ENCODE measurements at regions not wholly inside any gene's neighbourhood (a gene's known extent, or its start where the extent isn't known, plus 50 kb on each side); places are given as distances from the start of the nearest gene placed in this dataset.

GRCh38 chr6:139753198-139753861 lies 378.9 kb upstream of the CITED2 start:
- DNase-seq: peak; percentile 92
- Histone ChIP-seq H3K4me3 (ENCODE audit: low read length) (no peak overlapping the region), H2AK5ac (ENCODE audit: low read length) (no peak overlapping the region), H2BK15ac (replicated peaks; ENCODE audit: low read depth) (no peak overlapping the region), H3K56ac (ENCODE audit: low read length) (no peak overlapping the region), H2BK120ac (ENCODE audit: low read depth, low read length) (no peak overlapping the region), H3K36me3 (ENCODE audit: control insufficient read depth, insufficient read depth, low read length) (no peaks in the 10 kb centered on the region), H3K79me2 (ENCODE audit: control insufficient read depth, insufficient read depth, low read length) (no peaks in the 10 kb centered on the region), H2BK5ac (ENCODE audit: low read length) (no peak overlapping the region), H3K4me1 (ENCODE audit: control insufficient read depth, low read depth, low read length) (peaks cover 2% of the 10 kb centered on the region), H4K8ac (ENCODE audit: low read depth, low read length) (no peak overlapping the region), H3K27ac (ENCODE audit: low read depth, low read length) (peak overlapping the region; percentile 11), H3K27me3 (ENCODE audit: insufficient read depth, low read length, poor library complexity) (no peaks in the 10 kb centered on the region), H3K18ac (ENCODE audit: low read length) (no peak overlapping the region), H3K9ac (ENCODE audit: low read length) (no peak overlapping the region), H3K79me1 (ENCODE audit: low read length) (no peaks in the 10 kb centered on the region), H3K4ac (ENCODE audit: low read depth, low read length) (no peak overlapping the region), H3K4me2 (ENCODE audit: low read length) (no peak overlapping the region), H3K23ac (ENCODE audit: low read length) (no peak overlapping the region), H4K5ac (ENCODE audit: low read length) (no peak overlapping the region)
- no CpG with 5 or more reads among the region's 4 CpGs for WGBS (ENCODE audit: extremely low coverage, insufficient coverage, low lambda C conversion rate)

GRCh38 chr6:139752086-139752485 lies 377.6 kb upstream of the CITED2 start:
- Histone ChIP-seq H3K4me3 (ENCODE audit: low read length) (no peak overlapping the region), H2AK5ac (ENCODE audit: low read length) (no peak overlapping the region), H4K5ac (ENCODE audit: low read length) (no peak overlapping the region), H3K4ac (ENCODE audit: low read depth, low read length) (no peak overlapping the region), H2BK5ac (ENCODE audit: low read length) (no peak overlapping the region), H2BK120ac (ENCODE audit: low read depth, low read length) (no peak overlapping the region), H3K79me2 (ENCODE audit: control insufficient read depth, insufficient read depth, low read length) (no peaks in the 10 kb centered on the region), H2BK15ac (replicated peaks; ENCODE audit: low read depth) (no peak overlapping the region), H3K4me2 (ENCODE audit: low read length) (no peak overlapping the region), H3K36me3 (ENCODE audit: control insufficient read depth, insufficient read depth, low read length) (no peaks in the 10 kb centered on the region), H3K9ac (ENCODE audit: low read length) (no peak overlapping the region), H4K8ac (ENCODE audit: low read depth, low read length) (no peak overlapping the region), H3K23ac (ENCODE audit: low read length) (no peak overlapping the region), H3K79me1 (ENCODE audit: low read length) (no peaks in the 10 kb centered on the region), H3K18ac (ENCODE audit: low read length) (no peak overlapping the region), H3K56ac (ENCODE audit: low read length) (no peak overlapping the region), H3K27ac (ENCODE audit: low read depth, low read length) (no peak overlapping the region), H3K27me3 (ENCODE audit: insufficient read depth, low read length, poor library complexity) (no peaks in the 10 kb centered on the region), H3K4me1 (ENCODE audit: control insufficient read depth, low read depth, low read length) (peaks cover 2% of the 10 kb centered on the region)
- no CpG with 5 or more reads among the region's 2 CpGs for WGBS (ENCODE audit: extremely low coverage, insufficient coverage, low lambda C conversion rate)
- no peak for DNase-seq

- H4K5ac ChIP-seq (ENCODE audit: low read length): no peak overlapping the region
- H3K4me1 ChIP-seq (ENCODE audit: control insufficient read depth, low read depth, low read length): peaks cover 2% of the 10 kb centered on the region
- H3K56ac ChIP-seq (ENCODE audit: low read length): no peak overlapping the region
- no peaks in the 10 kb centered on the region for H3K27me3 ChIP-seq (ENCODE audit: insufficient read depth, low read length, poor library complexity)
- no peaks in the 10 kb centered on the region for H3K79me2 ChIP-seq (ENCODE audit: control insufficient read depth, insufficient read depth, low read length)
- no peak overlapping the region for H3K23ac ChIP-seq (ENCODE audit: low read length)
- H2AK5ac ChIP-seq (ENCODE audit: low read length): no peak overlapping the region
- H3K9ac ChIP-seq (ENCODE audit: low read length): no peak overlapping the region
- H2BK120ac ChIP-seq (ENCODE audit: low read depth, low read length): no peak overlapping the region
- H3K36me3 ChIP-seq (ENCODE audit: control insufficient read depth, insufficient read depth, low read length): no peaks in the 10 kb centered on the region
- H3K79me1 ChIP-seq (ENCODE audit: low read length): no peaks in the 10 kb centered on the region
- H4K8ac ChIP-seq (ENCODE audit: low read depth, low read length): no peak overlapping the region
- no peak overlapping the region for H3K4me3 ChIP-seq (ENCODE audit: low read length)
- no peak overlapping the region for H2BK5ac ChIP-seq (ENCODE audit: low read length)
- no peak for DNase-seq
- H3K18ac ChIP-seq (ENCODE audit: low read length): peak overlapping the region; percentile 99
- peak overlapping the region; percentile 98 for H2BK15ac ChIP-seq (replicated peaks; ENCODE audit: low read depth)
- no peak overlapping the region for H3K4me2 ChIP-seq (ENCODE audit: low read length)
- no peak overlapping the region for H3K4ac ChIP-seq (ENCODE audit: low read depth, low read length)
- H3K27ac ChIP-seq (ENCODE audit: low read depth, low read length): no peak overlapping the region
- WGBS (ENCODE audit: extremely low coverage, insufficient coverage, low lambda C conversion rate): no CpG with 5 or more reads among the region's 3 CpGs
Measured at GRCh38 chr6:139751179-139751578, 376.7 kb upstream of the CITED2 start.

- no CpG with 5 or more reads among the region's 5 CpGs for WGBS (ENCODE audit: extremely low coverage, insufficient coverage, low lambda C conversion rate)
- peaks cover under 1% of the 10 kb centered on the region for H3K4me1 ChIP-seq (ENCODE audit: control insufficient read depth, low read depth, low read length)
- H3K4ac ChIP-seq (ENCODE audit: low read depth, low read length): no peak overlapping the region
- no peak overlapping the region for H4K5ac ChIP-seq (ENCODE audit: low read length)
- no peak overlapping the region for H2AK5ac ChIP-seq (ENCODE audit: low read length)
- H3K79me2 ChIP-seq (ENCODE audit: control insufficient read depth, insufficient read depth, low read length): no peaks in the 10 kb centered on the region
- no peak overlapping the region for H4K8ac ChIP-seq (ENCODE audit: low read depth, low read length)
- no peaks in the 10 kb centered on the region for H3K79me1 ChIP-seq (ENCODE audit: low read length)
- H3K9ac ChIP-seq (ENCODE audit: low read length): no peak overlapping the region
- no peak overlapping the region for H3K4me3 ChIP-seq (ENCODE audit: low read length)
- H3K27ac ChIP-seq (ENCODE audit: low read depth, low read length): no peak overlapping the region
- no peak overlapping the region for H3K23ac ChIP-seq (ENCODE audit: low read length)
- H2BK120ac ChIP-seq (ENCODE audit: low read depth, low read length): no peak overlapping the region
- H3K18ac ChIP-seq (ENCODE audit: low read length): no peak overlapping the region
- no peaks in the 10 kb centered on the region for H3K27me3 ChIP-seq (ENCODE audit: insufficient read depth, low read length, poor library complexity)
- H3K4me2 ChIP-seq (ENCODE audit: low read length): no peak overlapping the region
- no peak overlapping the region for H2BK15ac ChIP-seq (replicated peaks; ENCODE audit: low read depth)
- DNase-seq: peak; percentile 84
- H3K36me3 ChIP-seq (ENCODE audit: control insufficient read depth, insufficient read depth, low read length): no peaks in the 10 kb centered on the region
- no peak overlapping the region for H2BK5ac ChIP-seq (ENCODE audit: low read length)
- H3K56ac ChIP-seq (ENCODE audit: low read length): no peak overlapping the region
Measured at GRCh38 chr6:139748353-139749146, 374.1 kb upstream of the CITED2 start.

GRCh38 chr6:139747154-139747553 lies 372.7 kb upstream of the CITED2 start:
- H3K79me1 ChIP-seq (ENCODE audit: low read length): no peaks in the 10 kb centered on the region
- no peak overlapping the region for H2BK15ac ChIP-seq (replicated peaks; ENCODE audit: low read depth)
- no peak overlapping the region for H2BK5ac ChIP-seq (ENCODE audit: low read length)
- H3K18ac ChIP-seq (ENCODE audit: low read length): no peak overlapping the region
- DNase-seq: no peak
- H3K4ac ChIP-seq (ENCODE audit: low read depth, low read length): no peak overlapping the region
- H3K79me2 ChIP-seq (ENCODE audit: control insufficient read depth, insufficient read depth, low read length): no peaks in the 10 kb centered on the region
- H4K8ac ChIP-seq (ENCODE audit: low read depth, low read length): no peak overlapping the region
- no peak overlapping the region for H3K4me2 ChIP-seq (ENCODE audit: low read length)
- H3K23ac ChIP-seq (ENCODE audit: low read length): no peak overlapping the region
- no CpG with 5 or more reads among the region's 5 CpGs for WGBS (ENCODE audit: extremely low coverage, insufficient coverage, low lambda C conversion rate)
- H3K27me3 ChIP-seq (ENCODE audit: insufficient read depth, low read length, poor library complexity): no peaks in the 10 kb centered on the region
- no peak overlapping the region for H3K4me3 ChIP-seq (ENCODE audit: low read length)
- H3K56ac ChIP-seq (ENCODE audit: low read length): no peak overlapping the region
- no peak overlapping the region for H2AK5ac ChIP-seq (ENCODE audit: low read length)
- no peak overlapping the region for H4K5ac ChIP-seq (ENCODE audit: low read length)
- H2BK120ac ChIP-seq (ENCODE audit: low read depth, low read length): no peak overlapping the region
- H3K9ac ChIP-seq (ENCODE audit: low read length): no peak overlapping the region
- H3K27ac ChIP-seq (ENCODE audit: low read depth, low read length): no peak overlapping the region
- no peaks in the 10 kb centered on the region for H3K4me1 ChIP-seq (ENCODE audit: control insufficient read depth, low read depth, low read length)
- H3K36me3 ChIP-seq (ENCODE audit: control insufficient read depth, insufficient read depth, low read length): no peaks in the 10 kb centered on the region

Measured in mesendoderm (in vitro differentiated cells).